MM.1S (cell line): ENCODE measurements at regions not wholly inside any gene's neighbourhood (a gene's known extent, or its start where the extent isn't known, plus 50 kb on each side); places are given as distances from the start of the nearest gene placed in this dataset.

Source experiments
- CTCF ChIP-seq: fragments of 300-600 bp; sonication (generic); IDR thresholded peaks from 2 replicates; pipeline ENCODE4 v1.5.1; 2016; ENCODE audit warnings: antibody characterized with exemption, low read length, mixed read lengths
- EZH2 ChIP-seq: fragments of 300-600 bp; sonication (generic); optimal IDR thresholded peaks from 2 replicates; pipeline ENCODE3; 2017; ENCODE audit warnings: low read depth, mild to moderate bottlenecking, antibody characterized with exemption, low read length, mixed read lengths
- EZH2phosphoT487 ChIP-seq: fragments of 300-600 bp; sonication (generic); IDR thresholded peaks from 2 replicates; pipeline ENCODE4 v1.6.1; 2018; ENCODE audit warnings: antibody characterized with exemption, low read length

- no peak for TF ChIP-seq CTCF
- TF ChIP-seq EZH2: no peak
- TF ChIP-seq EZH2phosphoT487: no peak
These were observed 101.0 kb downstream of the ZIC5 start for GRCh38 chr13:99870541-99870940.
